H9 (cell line): ENCODE measurements at regions not wholly inside any gene's neighbourhood (a gene's known extent, or its start where the extent isn't known, plus 50 kb on each side); places are given as distances from the start of the nearest gene placed in this dataset.

Experiments used
- DNase-seq: peaks from one replicate; pipeline ENCODE4 v3.0.0-alpha.2; 2017
- H2AFZ ChIP-seq: one replicate; pipeline ENCODE4 v1.6.1; 2013; ENCODE audit warnings: mild to moderate bottlenecking, low read length, control low read depth, moderate library complexity
- H2AK5ac ChIP-seq: 2 replicates; pipeline ENCODE4 v1.6.1; 2013; ENCODE audit warnings: low read length, control low read depth, mixed read lengths; ENCODE audit not compliant: insufficient read length
- H2BK120ac ChIP-seq: one replicate; pipeline ENCODE4 v1.6.1; 2013; ENCODE audit warnings: low read depth, mild to moderate bottlenecking, low read length, control low read depth, inconsistent platforms; ENCODE audit not compliant: poor library complexity, severe bottlenecking
- H2BK12ac ChIP-seq: 2 replicates; pipeline ENCODE4 v1.6.1; 2013; ENCODE audit warnings: low read length, control low read depth, mixed read lengths, low read depth; ENCODE audit not compliant: insufficient read length
- H2BK15ac ChIP-seq: 2 replicates; pipeline ENCODE4 v1.6.1; 2013; ENCODE audit warnings: low read depth, low read length, control low read depth
- H2BK20ac ChIP-seq: one replicate; pipeline ENCODE4 v1.6.1; 2013; ENCODE audit warnings: low read depth, mild to moderate bottlenecking, low read length, control low read depth, inconsistent platforms; ENCODE audit not compliant: poor library complexity, severe bottlenecking
- H2BK5ac ChIP-seq: 2 replicates; pipeline ENCODE4 v1.6.1; 2013; ENCODE audit warnings: low read length, control low read depth, mixed read lengths; ENCODE audit not compliant: insufficient read length
- H3K14ac ChIP-seq: 2 replicates; pipeline ENCODE4 v1.6.1; 2013; ENCODE audit warnings: low read length, control low read depth; ENCODE audit not compliant: insufficient read depth
- H3K18ac ChIP-seq: 2 replicates; pipeline ENCODE4 v1.6.1; 2013; ENCODE audit warnings: low read depth, mild to moderate bottlenecking, mixed read lengths, low read length, control low read depth; ENCODE audit not compliant: insufficient read length
- H3K23ac ChIP-seq: 2 replicates; pipeline ENCODE4 v1.6.1; 2013; ENCODE audit warnings: low read length, control low read depth, mixed read lengths, low read depth; ENCODE audit not compliant: insufficient read length
- H3K23me2 ChIP-seq: 2 replicates; pipeline ENCODE4 v1.6.1; 2013; ENCODE audit warnings: low read depth, mild to moderate bottlenecking, mixed read lengths, low read length, control low read depth; ENCODE audit not compliant: insufficient read length, poor library complexity, severe bottlenecking
- H3K27ac ChIP-seq: 2 replicates; pipeline ENCODE4 v1.5.1; 2013; ENCODE audit warnings: low read length, control low read depth, mixed read lengths, low read depth; ENCODE audit not compliant: insufficient read length
- H3K27me3 ChIP-seq: 2 replicates; pipeline ENCODE4 v1.6.1; 2013; ENCODE audit warnings: low read length, control low read depth, inconsistent platforms; ENCODE audit not compliant: insufficient read depth
- H3K4ac ChIP-seq: 2 replicates; pipeline ENCODE4 v1.6.1; 2013; ENCODE audit warnings: low read depth, mild to moderate bottlenecking, control low read depth, inconsistent platforms, low read length, moderate library complexity
- H3K4me1 ChIP-seq: 2 replicates; pipeline ENCODE4 v1.6.1; 2013; ENCODE audit warnings: low read length, control low read depth, inconsistent platforms; ENCODE audit not compliant: insufficient read depth
- H3K4me2 ChIP-seq: 2 replicates; pipeline ENCODE4 v1.6.1; 2013; ENCODE audit warnings: low read length, control low read depth, mixed read lengths; ENCODE audit not compliant: insufficient read length, insufficient read depth
- H3K56ac ChIP-seq: 2 replicates; pipeline ENCODE4 v1.6.1; 2013; ENCODE audit warnings: low read depth, mild to moderate bottlenecking, mixed read lengths, low read length, control low read depth; ENCODE audit not compliant: insufficient read length
- H3K79me1 ChIP-seq: 2 replicates; pipeline ENCODE4 v1.6.1; 2013; ENCODE audit warnings: low read depth, mild to moderate bottlenecking, moderate library complexity, low read length, control low read depth, inconsistent platforms; ENCODE audit not compliant: insufficient read depth, poor library complexity, severe bottlenecking
- H3K79me2 ChIP-seq: 2 replicates; pipeline ENCODE4 v1.6.1; 2013; ENCODE audit warnings: low read length, control low read depth, inconsistent platforms; ENCODE audit not compliant: insufficient read depth
- H3K9ac ChIP-seq: 2 replicates; pipeline ENCODE4 v1.6.1; 2013; ENCODE audit warnings: low read length, control low read depth, mixed read lengths; ENCODE audit not compliant: insufficient read length; ENCODE audit errors: extremely low read depth
- H3K9me3 ChIP-seq: one replicate; pipeline ENCODE4 v1.6.1; 2013; ENCODE audit warnings: low read depth, low read length, inconsistent platforms; ENCODE audit not compliant: control insufficient read depth
- H3T11ph ChIP-seq: one replicate; pipeline ENCODE4 v1.6.1; 2013; ENCODE audit warnings: mild to moderate bottlenecking, low read length, control low read depth, inconsistent platforms
- H4K20me1 ChIP-seq: one replicate; pipeline ENCODE4 v1.6.1; 2013; ENCODE audit not compliant: control insufficient read depth, insufficient read length, insufficient read depth
- H4K5ac ChIP-seq: 2 replicates; pipeline ENCODE4 v1.6.1; 2013; ENCODE audit warnings: low read depth, mild to moderate bottlenecking, mixed read lengths, low read length, control low read depth; ENCODE audit not compliant: insufficient read length
- H4K8ac ChIP-seq: replicated peaks from 2 replicates; pipeline ENCODE4 v1.6.1; 2013; ENCODE audit warnings: low read length, control low read depth, mixed read lengths, low read depth; ENCODE audit not compliant: insufficient read length
- H4K91ac ChIP-seq: 2 replicates; pipeline ENCODE4 v1.6.1; 2013; ENCODE audit warnings: low read depth, mild to moderate bottlenecking, moderate library complexity, mixed read lengths, low read length, control low read depth; ENCODE audit not compliant: insufficient read length
- H3K27ac Mint-ChIP-seq, 3 experiments: 2 replicates in 2 of 3; 3 replicates in 1 of 3; pipeline ENCODE4 v1.8.0; 2020 to 2021; ENCODE audit warnings: mixed read lengths in 3 of 3, mild to moderate bottlenecking in 1 of 3, moderate library complexity in 1 of 3
- H3K27me3 Mint-ChIP-seq: 2 replicates; pipeline ENCODE4 v1.8.0; 2021; ENCODE audit warnings: low read depth, mild to moderate bottlenecking, moderate library complexity, mixed read lengths
- H3K36me3 Mint-ChIP-seq, 3 experiments: 2 replicates in 2 of 3; 3 replicates in 1 of 3; pipeline ENCODE4 v1.8.0; 2020 to 2021; ENCODE audit warnings: low read depth in 3 of 3, mixed read lengths in 3 of 3; ENCODE audit not compliant: insufficient read depth in 1 of 3
- H3K4me1 Mint-ChIP-seq, 2 experiments: 2 replicates each; pipeline ENCODE4 v1.8.0; 2020; ENCODE audit warnings: mixed read lengths in 2 of 2
- H3K4me3 Mint-ChIP-seq, 2 experiments: 2 replicates in 1 of 2; 3 replicates in 1 of 2; pipeline ENCODE4 v1.8.0; 2020 to 2021; ENCODE audit warnings: mild to moderate bottlenecking in 2 of 2, mixed read lengths in 2 of 2, moderate library complexity in 1 of 2
- H3K9me3 Mint-ChIP-seq, 2 experiments: 2 replicates in 1 of 2; 3 replicates in 1 of 2; pipeline ENCODE4 v1.8.0; 2020; ENCODE audit warnings: mild to moderate bottlenecking in 2 of 2, mixed read lengths in 2 of 2, moderate library complexity in 1 of 2
- WGBS: extraction: QIAGEN DNeasy Blood & Tissue Kit; methylation state at CpG from one replicate; pipeline ENCODE4 v1.1.7; 2013; ENCODE audit warnings: missing lambda C conversion rate, low lambda C conversion rate, mixed read lengths; ENCODE audit not compliant: insufficient read length; ENCODE audit errors: extremely low coverage; 5-methylcytosine and 5-hydroxymethylcytosine counted together
- TF ChIP-seq, protein P1 (sequence below): fragments of 200-600 bp; sonication (generic); conservative IDR thresholded peaks from 3 replicates; pipeline ENCODE4 v1.8.0; 2021; ENCODE audit warnings: antibody characterized with exemption, mild to moderate bottlenecking

DNA sequence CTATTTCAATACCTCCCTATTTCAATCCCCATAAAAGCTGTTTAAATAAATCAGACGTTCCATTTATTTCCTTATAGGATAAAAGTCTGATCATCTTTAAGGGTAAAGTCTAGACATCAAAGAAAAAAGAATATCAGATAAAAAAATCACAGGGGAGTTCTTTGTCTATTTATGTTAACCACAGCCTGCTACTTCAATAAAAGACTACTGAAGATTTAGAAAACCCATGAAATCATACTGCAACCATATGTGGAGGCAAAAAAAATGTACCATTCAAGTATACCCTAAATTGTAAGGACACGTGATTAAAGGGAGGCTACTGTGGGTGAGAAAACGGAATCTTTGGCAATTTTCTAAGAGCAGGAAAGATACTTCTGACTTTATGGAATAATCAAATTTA, 108.2 kb upstream of the TNFSF4 start:
- Histone ChIP-seq H2BK15ac (no peak overlapping the region), H3K4me1 (no peaks in the 10 kb centered on the region), H3K9ac (no peak overlapping the region), H2BK20ac (no peak overlapping the region), H3K23ac (no peak overlapping the region), H4K20me1 (no peaks in the 10 kb centered on the region), H3K27ac (no peak overlapping the region), H3K27me3 (no peaks in the 10 kb centered on the region), H3K18ac (no peak overlapping the region), H2AFZ (no peak overlapping the region), H3K14ac (no peak overlapping the region), H3T11ph (no peak overlapping the region), H2BK5ac (no peak overlapping the region), H3K9me3 (no peaks in the 10 kb centered on the region), H2BK120ac (no peak overlapping the region), H4K91ac (no peak overlapping the region), H3K4me2 (no peak overlapping the region), H4K8ac (no peak overlapping the region), H3K4ac (no peak overlapping the region), H3K56ac (no peak overlapping the region), H3K79me2 (0 out of 2 replicates have a peak, but pooled peaks cover 1% of the 10 kb centered on the region), H4K5ac (no peak overlapping the region), H2AK5ac (no peak overlapping the region), H3K79me1 (no peaks in the 10 kb centered on the region), H3K23me2 (no peaks in the 10 kb centered on the region), H2BK12ac (no peak overlapping the region)
- no peaks in the 10 kb centered on the region for H3K36me3 Mint-ChIP-seq
- peaks cover 0 to 5% of the 10 kb centered on the region in 2 experiments; a peak in 1 of 5 replicates for H3K9me3 Mint-ChIP-seq
- TF ChIP-seq, protein P1, sequence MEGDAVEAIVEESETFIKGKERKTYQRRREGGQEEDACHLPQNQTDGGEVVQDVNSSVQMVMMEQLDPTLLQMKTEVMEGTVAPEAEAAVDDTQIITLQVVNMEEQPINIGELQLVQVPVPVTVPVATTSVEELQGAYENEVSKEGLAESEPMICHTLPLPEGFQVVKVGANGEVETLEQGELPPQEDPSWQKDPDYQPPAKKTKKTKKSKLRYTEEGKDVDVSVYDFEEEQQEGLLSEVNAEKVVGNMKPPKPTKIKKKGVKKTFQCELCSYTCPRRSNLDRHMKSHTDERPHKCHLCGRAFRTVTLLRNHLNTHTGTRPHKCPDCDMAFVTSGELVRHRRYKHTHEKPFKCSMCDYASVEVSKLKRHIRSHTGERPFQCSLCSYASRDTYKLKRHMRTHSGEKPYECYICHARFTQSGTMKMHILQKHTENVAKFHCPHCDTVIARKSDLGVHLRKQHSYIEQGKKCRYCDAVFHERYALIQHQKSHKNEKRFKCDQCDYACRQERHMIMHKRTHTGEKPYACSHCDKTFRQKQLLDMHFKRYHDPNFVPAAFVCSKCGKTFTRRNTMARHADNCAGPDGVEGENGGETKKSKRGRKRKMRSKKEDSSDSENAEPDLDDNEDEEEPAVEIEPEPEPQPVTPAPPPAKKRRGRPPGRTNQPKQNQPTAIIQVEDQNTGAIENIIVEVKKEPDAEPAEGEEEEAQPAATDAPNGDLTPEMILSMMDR, result no peak
- H3K27me3 Mint-ChIP-seq, result no peaks in the 10 kb centered on the region
- H3K4me3 Mint-ChIP-seq, result no peak overlapping the region
- no peak overlapping the region for H3K27ac Mint-ChIP-seq
- no CpG with 5 or more reads among the region's 3 CpGs for WGBS
- DNase-seq, result no peak
- peaks cover 0 to 5% of the 10 kb centered on the region in 2 experiments; a peak in 1 of 4 replicates for H3K4me1 Mint-ChIP-seq
